Right renal pelvis (tissue), 4 donors: ENCODE measurements at regions not wholly inside any gene's neighbourhood (a gene's known extent, or its start where the extent isn't known, plus 50 kb on each side); places are given as distances from the start of the nearest gene placed in this dataset.
"Not testable (repeated sequence)": the region's sequence is repeated elsewhere in the genome, so short reads cannot be mapped to it uniquely, and the experiment has no call there.

Source experiments
- DNase-seq, 4 donors: peaks; one replicate each; pipeline ENCODE4 v3.0.0-alpha.2; 2013; ENCODE audit warnings: low read depth in 4 of 4, low spot score in 3 of 4, missing footprints in 1 of 4

GRCh38 chr9:102740578-102740977 lies 254.6 kb upstream of the CYLC2 start:
- no peak for DNase-seq

DNA sequence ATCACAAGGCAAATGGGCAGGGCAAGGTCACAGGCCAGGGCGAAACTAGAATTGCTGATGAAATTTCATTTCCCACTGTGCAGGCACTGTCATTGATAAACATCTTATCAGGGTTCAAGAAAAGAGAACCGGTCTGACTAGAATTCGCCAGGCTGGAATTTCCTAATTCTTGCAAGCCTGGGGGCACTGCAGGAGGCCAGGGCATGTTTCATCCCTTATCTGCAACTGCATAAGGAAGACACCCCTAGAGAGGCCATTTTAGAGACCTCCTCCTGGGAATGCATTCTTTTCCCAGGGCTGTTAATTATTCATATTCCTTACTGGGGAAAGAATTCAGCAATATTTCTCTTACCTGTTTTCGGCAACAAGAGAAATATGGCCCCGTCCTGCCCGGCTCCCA lies 266.2 kb upstream of the CYLC2 start:
- no peak for DNase-seq

DNA sequence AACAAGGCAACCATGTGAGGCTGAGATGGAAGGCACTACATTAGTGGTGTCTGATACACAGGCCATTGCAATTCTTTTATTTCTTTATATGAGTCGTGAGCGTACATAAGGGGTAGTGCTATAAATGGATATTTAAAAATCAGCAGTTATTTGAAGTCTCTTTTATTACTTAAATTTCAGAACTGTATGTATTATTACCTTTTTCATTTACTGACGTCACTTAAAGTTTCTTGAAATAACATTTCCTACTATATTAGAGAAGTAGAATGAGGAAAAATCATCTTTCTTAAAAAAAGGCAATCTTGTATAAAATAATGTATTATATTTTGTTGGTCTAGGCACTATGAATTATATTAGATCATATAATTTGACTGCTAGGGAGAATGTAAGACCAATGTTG lies 280.9 kb upstream of the CYLC2 start:
- DNase-seq: no peak

GRCh38 chr9:102712910-102713309 lies 282.2 kb upstream of the CYLC2 start:
- DNase-seq: not testable (repeated sequence)

DNA sequence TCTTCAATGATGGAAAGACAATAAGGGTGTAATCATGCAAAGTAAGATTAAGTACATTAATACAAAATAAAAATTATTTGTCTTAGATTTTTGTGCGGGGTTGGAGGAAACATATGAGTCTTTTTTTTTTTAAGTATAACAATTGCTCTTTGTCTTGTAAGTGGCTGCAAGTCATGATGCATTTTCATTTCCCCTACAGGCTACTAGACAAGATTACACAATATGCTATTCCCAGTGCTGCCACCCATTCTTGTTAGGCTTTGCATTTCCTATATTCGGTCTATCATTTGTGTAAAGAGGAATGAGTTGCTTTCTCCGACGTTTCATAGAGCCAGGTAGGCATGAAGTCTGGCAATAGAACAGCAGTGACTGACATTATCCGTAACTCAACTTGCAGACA lies 294.2 kb upstream of the CYLC2 start:
- DNase-seq: no peak

- DNase-seq: no peak
Measured at GRCh38 chr9:102669220-102669619, 325.9 kb upstream of the CYLC2 start.

- no peak for DNase-seq
Measured at GRCh38 chr9:102652471-102652870, 342.7 kb upstream of the CYLC2 start.

- no peak for DNase-seq
Measured at GRCh38 chr9:102650896-102651295, 344.2 kb upstream of the CYLC2 start.

DNA sequence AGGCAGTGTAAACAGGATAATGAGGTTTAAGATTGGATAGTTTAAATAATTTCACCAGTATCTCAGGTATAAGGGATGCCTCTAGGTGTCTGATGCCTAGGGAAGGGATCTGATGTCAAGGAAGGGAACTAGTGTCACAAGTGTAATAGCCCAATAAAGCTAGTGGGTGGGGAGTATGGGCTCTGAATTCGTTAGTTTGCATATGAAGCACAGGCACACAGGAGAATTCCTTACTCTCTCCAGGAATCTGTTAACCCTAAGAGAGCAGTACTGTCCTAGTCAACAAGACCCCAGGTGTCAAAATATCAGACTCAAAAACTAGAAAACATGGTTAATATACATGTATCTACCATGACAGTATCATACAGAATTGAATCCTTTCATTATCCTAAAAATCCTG lies 352.5 kb upstream of the CYLC2 start:
- no peak for DNase-seq

GRCh38 chr9:102631559-102631958 lies 363.6 kb upstream of the CYLC2 start:
- no peak for DNase-seq

DNA sequence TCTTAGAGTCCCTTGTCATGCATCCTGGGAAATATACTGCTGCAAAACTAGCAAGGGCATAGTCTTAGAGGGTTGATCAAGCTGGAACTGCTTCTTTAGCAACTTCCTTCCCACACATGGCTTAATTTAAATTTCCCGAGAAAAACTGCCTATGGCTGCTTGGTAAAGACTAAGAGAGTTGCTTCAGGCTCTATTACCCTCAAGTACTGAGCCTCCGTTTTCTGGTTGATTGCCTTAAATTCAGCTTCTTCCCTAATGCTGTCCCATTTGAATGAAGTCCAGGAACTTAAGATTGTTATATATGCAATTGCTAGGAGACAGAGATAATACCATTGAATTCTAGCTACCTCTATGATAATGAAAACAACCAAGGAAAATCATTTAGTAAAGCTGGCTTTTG lies 385.7 kb upstream of the CYLC2 start:
- no peak for DNase-seq

DNA sequence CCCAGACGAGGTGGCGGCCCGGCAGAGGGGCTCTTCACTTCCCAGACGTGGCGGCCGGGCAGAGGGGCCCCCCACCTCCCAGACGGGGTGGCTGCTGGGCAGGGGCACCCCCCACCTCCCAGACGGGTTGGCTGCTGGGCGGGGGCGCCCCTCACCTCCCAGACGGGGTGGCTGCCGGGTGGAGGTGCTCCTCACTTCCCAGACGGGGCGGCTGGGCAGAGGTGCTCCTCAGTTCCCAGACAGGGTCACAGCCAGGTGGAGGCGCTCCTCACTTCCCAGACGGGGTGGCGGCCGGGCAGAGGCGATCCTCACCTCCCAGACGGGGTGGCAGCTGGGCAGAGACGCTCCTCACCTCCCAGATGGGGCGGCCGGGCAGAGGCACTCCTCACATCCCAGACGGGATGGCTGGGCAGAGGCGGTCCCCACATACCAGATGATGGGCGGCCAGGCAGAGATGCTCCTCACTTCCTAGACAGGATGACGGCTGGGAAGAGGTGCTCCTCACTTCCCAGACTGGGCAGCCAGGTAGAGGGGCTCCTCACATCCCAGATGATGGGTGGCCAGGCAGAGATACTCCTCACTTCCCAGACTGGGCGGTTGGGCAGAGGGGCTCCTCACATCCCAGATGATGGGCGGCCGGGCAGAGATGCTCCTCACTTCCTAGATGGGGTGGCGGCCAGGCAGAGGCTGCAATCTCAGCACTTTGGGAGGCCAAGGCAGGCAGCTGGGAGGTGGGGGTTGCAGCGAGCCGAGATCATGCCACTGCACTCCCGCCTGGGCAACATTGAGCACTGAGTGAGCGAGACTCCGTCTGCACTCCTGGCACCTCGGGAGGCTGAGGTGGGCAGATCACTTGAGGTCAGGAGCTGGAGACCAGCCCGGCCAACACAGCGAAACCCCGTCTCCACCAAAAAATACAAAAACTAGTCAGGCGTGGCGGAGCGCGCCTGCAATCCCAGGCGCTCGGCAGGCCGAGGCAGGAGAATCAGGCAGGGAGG lies 391.6 kb upstream of the CYLC2 start:
- not testable (repeated sequence) for DNase-seq

DNA sequence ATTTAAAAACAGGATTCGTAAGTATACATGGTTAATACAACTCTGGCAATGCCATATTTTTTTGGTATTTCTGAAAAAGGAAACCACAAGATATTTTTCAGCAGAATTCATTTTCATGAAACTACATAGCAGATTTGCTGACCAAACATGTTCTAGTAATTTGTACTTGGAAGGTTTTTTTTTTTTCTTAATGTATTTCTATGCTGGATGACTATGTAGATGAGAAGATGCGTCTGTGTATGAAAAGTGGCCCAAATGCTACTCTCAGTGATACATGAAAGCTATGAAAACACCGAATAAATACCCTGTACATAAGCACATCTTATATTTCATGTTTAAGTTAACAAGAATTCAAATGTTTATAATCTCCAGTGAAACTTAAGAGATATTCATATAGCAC lies 400.9 kb upstream of the CYLC2 start:
- DNase-seq: no peak

DNA sequence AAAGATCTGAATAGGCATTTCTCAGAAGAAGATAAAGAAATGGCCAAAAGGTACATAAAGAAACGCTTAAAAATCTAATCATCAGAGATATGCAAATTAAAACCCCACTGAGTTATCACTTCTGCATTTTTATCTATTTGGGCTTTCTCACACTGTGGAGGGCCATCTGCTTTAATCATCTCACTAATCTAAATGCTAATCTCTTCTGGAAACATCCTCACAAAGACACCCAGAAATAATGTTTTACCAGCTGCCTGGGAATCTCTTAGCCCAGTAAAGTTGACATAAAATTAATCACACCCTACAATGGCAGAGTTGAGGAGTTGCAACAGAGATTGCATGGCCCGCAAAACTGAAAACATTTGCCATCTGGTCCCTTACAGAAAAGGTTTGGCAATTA lies 407.9 kb upstream of the CYLC2 start:
- no peak for DNase-seq

DNA sequence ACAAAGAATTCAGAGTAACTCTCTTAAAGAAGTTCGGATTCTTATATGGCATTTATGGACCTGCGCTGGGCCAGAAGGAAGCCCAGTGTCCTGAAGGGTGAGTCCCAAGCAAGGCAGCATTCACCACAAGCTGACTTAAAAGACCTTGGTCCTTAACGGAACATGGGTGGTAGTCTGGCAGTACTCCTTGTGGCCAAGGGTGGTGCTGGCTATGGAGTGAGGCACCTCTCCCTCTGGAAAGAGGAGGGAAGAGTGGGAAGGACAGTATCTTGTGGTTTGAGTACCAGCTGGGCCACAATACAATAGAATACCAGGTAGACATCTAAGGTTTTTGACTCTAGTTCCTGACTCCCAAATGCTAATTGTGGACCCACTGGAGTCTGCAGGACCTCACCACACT lies 425.7 kb upstream of the CYLC2 start:
- DNase-seq: no peak

DNA sequence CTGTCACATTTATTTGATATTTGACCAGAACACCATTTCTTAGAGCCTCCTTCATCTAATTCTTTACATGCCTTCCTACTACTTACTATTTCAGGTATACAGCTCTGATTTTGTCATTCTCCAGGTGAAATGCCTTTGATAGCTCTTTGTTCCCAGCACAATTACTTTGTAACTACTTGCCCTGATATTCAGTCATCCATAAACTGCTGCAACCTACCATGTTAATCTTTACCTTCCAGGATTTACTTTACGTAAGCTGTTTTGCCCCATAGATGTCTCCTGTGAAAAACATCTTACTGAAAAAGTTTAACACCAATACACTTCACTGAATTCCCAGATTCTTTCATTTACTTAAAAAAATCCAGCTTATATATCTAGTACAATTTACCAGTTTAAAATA lies 443.8 kb upstream of the CYLC2 start:
- DNase-seq: peak in 2 of 4 donors; percentile 1 to 19

DNA sequence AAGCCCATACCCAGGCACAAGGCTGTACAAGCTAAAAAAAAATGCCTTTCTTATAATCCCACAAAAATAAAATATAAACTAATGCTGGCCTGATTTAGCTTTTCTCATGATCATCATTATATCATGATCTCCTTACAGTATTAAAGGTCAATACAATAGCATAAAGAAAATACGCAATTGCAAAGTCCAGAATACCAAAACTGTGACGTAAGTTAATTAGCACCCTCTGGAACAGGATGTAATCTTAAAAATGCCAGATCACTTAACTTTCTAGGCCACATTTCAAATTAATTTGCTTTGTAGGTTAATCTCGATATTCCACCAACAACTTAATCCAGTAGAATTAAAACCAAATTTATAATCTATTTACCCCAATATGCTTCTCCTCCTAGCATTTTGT lies 444.2 kb upstream of the CYLC2 start:
- DNase-seq: no peak

- no peak for DNase-seq
Measured at GRCh38 chr9:102550266-102550665, 444.9 kb upstream of the CYLC2 start.

- no peak for DNase-seq
Measured at GRCh38 chr9:102534031-102534430, 461.1 kb upstream of the CYLC2 start.

DNA sequence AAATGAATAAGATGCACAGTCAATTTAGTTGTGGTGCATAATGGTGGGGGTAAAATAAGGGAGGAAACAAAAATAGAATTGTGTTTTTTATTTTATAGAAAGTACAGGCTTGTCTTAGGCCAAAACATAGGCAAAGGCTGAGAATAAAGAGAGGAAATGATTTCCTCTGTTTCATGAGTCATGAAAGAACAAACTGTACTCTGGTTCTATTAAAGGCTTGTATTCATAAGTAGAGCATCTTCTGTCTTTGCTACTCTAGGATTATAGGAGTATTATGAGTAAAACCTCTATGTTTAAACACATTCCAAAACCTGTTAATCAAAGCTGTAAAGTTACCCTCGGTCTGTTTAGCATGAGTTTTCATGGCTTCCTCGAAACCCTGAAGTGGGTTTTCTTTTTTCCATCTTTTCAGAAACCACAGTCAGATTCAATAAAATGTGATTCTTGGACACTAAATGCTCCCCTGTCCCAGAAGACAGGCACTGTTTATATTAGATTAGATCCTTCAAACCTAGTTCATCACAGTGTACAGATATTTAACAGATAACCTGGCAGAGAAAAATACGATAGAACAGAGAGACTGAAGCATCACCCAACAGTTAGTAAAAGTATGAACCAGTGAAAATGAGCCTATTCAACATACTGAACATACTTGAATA lies 473.9 kb upstream of the CYLC2 start:
- DNase-seq: no peak

DNA sequence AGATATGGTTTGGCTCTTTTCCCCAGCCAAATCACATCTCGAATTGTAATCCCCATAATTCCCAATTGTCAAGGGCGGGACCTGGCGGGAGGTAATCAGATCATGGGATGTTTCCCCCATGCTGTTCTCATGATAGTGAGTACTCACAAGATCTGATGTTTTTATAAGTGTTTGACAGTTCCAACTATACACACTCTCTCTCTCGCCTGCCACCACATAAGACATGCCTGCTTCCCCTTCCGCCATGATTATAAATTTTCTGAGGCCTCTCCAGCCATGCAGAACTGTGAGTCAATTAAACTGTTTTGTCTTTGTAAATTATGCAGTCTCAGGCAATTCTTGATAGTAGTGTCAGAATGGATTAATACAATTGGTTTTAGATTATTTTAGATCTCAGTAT lies 475.7 kb upstream of the CYLC2 start:
- DNase-seq: no peak

- DNase-seq: no peak
Measured at GRCh38 chr9:102518324-102518723, 476.8 kb upstream of the CYLC2 start.
